Uterus (tissue), 3 donors: ENCODE measurements at regions not wholly inside any gene's neighbourhood (a gene's known extent, or its start where the extent isn't known, plus 50 kb on each side); places are given as distances from the start of the nearest gene placed in this dataset.
"Not testable (repeated sequence)": the region's sequence is repeated elsewhere in the genome, so short reads cannot be mapped to it uniquely, and the experiment has no call there.

Experiments used
- DNase-seq, 2 donors: peaks; one replicate each; pipeline ENCODE4 v3.0.0-alpha.2; 2019 to 2020
- H3K27ac ChIP-seq, 2 donors: fragments of 200-600 bp; sonication (generic); 1 replicate in 1 of 2; 2 replicates in 1 of 2; pipeline ENCODE4 v1.5.1; 2016 to 2018
- H3K27me3 ChIP-seq, 2 donors: fragments of 200-600 bp; sonication (generic); one replicate each; pipeline ENCODE4 v1.5.1; 2018 to 2019; ENCODE audit warnings: control low read depth in 1 of 2
- H3K36me3 ChIP-seq, 2 donors: fragments of 200-600 bp; sonication (generic); one replicate each; pipeline ENCODE4 v1.5.1; 2019; ENCODE audit warnings: control low read depth in 1 of 2
- H3K4me1 ChIP-seq, 2 donors: fragments of 200-600 bp; sonication (generic); one replicate each; pipeline ENCODE4 v1.5.1; 2018 to 2019; ENCODE audit warnings: control low read depth in 1 of 2
- H3K4me3 ChIP-seq, 2 donors: fragments of 200-600 bp; sonication (generic); 1 replicate in 1 of 2; 2 replicates in 1 of 2; pipeline ENCODE4 v1.5.1; 2018 to 2019; ENCODE audit warnings: mild to moderate bottlenecking in 1 of 2
- H3K9me3 ChIP-seq, 2 donors: fragments of 200-600 bp; sonication (generic); one replicate each; pipeline ENCODE4 v1.5.1; 2019; ENCODE audit warnings: control low read depth in 1 of 2
- POLR2A ChIP-seq, 2 donors: fragments of 450-650 bp; IDR thresholded peaks; one replicate each; pipeline ENCODE4 v1.6.1; 2016; ENCODE audit warnings: antibody characterized with exemption in 2 of 2, mild to moderate bottlenecking in 1 of 2, moderate library complexity in 1 of 2
- intact Hi-C: fragments of 100-400 bp; cut with DNase I; formaldehyde crosslinking; loops from one replicate; pipeline ENCODE4 v1.15.1; 2023; ENCODE audit warnings: low total_unique reads
- TF ChIP-seq, protein P1 (sequence below), 4 experiments: fragments of 200-600 bp in 2 of 4; fragments of 450-650 bp in 2 of 4; sonication (generic) in 2 of 4; IDR thresholded peaks; one replicate each; pipeline ENCODE4 v1.5.1; 2016 to 2019; ENCODE audit warnings: antibody characterized with exemption in 4 of 4, mild to moderate bottlenecking in 2 of 4, moderate library complexity in 1 of 4
- donor health status: DM: yes; HTN: yes; CAD: no.

DNA sequence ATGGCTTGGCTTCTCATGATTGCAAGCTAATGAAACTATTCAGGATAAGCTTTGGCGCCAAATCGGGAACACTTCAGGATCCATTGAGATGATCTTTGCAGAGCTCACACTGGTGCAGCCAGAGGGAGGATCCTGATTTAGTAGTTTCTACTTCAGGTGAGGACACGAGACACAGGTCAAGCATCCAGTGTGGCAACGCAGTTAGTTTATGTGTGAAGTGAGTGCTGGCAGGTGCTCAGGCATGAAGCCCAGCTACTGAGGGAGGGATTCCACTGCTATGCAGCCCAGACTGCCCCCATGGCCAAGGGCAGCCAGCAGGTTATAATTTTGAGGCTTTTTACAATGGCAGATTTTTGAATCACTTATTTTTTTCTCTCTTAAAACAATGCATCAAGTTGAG lies 113.5 kb upstream of the PCED1B start:
- no peak for DNase-seq
- no peak overlapping the region for H3K27ac ChIP-seq
- no peaks in the 10 kb centered on the region for H3K27me3 ChIP-seq
- H3K4me3 ChIP-seq: no peak overlapping the region
- no peaks in the 10 kb centered on the region for H3K4me1 ChIP-seq
- no peaks in the 10 kb centered on the region for H3K9me3 ChIP-seq
- TF ChIP-seq POLR2A (IDR thresholded peaks at IDR 0.05): no peak
- TF ChIP-seq, protein P1, sequence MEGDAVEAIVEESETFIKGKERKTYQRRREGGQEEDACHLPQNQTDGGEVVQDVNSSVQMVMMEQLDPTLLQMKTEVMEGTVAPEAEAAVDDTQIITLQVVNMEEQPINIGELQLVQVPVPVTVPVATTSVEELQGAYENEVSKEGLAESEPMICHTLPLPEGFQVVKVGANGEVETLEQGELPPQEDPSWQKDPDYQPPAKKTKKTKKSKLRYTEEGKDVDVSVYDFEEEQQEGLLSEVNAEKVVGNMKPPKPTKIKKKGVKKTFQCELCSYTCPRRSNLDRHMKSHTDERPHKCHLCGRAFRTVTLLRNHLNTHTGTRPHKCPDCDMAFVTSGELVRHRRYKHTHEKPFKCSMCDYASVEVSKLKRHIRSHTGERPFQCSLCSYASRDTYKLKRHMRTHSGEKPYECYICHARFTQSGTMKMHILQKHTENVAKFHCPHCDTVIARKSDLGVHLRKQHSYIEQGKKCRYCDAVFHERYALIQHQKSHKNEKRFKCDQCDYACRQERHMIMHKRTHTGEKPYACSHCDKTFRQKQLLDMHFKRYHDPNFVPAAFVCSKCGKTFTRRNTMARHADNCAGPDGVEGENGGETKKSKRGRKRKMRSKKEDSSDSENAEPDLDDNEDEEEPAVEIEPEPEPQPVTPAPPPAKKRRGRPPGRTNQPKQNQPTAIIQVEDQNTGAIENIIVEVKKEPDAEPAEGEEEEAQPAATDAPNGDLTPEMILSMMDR (IDR thresholded peaks at IDR 0.05): no peak
- no peaks in the 10 kb centered on the region for H3K36me3 ChIP-seq
- intact Hi-C loops: no loop called here

DNA sequence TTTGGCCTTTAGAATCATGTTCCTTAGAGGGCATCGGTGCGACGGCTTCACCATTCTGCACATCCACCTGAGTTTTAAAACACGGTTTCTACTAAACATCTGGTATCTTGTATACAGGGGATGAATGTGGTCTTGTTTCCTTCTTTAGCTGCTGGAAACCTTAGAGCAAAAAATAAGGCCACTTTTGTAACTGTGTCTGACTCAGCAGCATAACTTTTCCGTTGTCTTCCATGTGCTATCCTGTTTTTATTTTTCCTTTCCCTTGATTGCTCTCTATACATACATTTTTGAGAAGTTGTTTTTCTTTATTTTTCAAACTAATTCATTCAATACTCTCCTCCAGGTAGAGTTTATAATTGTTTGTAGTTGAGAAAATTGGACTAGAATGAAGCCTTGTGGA lies 108.8 kb upstream of the PCED1B start:
- H3K4me3 ChIP-seq: no peak overlapping the region
- intact Hi-C loops: no loop called here
- no peaks in the 10 kb centered on the region for H3K36me3 ChIP-seq
- H3K27ac ChIP-seq: no peak overlapping the region
- H3K9me3 ChIP-seq: no peaks in the 10 kb centered on the region
- no peaks in the 10 kb centered on the region for H3K4me1 ChIP-seq
- no peak for DNase-seq
- TF ChIP-seq, protein P1 (IDR thresholded peaks at IDR 0.05): no peak
- no peak for TF ChIP-seq POLR2A (IDR thresholded peaks at IDR 0.05)
- H3K27me3 ChIP-seq: no peaks in the 10 kb centered on the region

DNA sequence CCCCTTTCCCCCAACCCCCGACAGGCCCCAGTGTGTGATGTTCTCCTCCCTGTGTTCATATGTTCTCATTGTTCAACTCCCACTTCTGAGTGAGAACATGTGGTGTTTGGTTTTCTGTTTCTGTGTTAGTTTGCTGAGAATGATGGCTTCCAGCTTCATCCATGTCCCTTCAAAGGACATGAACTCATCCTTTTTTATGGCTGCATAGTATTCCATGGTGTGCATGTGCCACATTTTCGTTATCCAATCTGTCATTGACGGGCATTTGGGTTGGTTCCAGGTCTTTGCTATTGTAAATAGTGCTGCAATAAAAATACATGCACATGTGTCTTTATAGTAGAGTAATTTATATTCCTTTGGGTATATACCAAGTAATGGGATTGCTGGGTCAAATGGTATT lies 105.5 kb upstream of the PCED1B start:
- H3K27ac ChIP-seq, H3K9me3 ChIP-seq, H3K27me3 ChIP-seq, H3K36me3 ChIP-seq, DNase-seq, H3K4me1 ChIP-seq, intact Hi-C loops, H3K4me3 ChIP-seq: not testable (repeated sequence)

DNA sequence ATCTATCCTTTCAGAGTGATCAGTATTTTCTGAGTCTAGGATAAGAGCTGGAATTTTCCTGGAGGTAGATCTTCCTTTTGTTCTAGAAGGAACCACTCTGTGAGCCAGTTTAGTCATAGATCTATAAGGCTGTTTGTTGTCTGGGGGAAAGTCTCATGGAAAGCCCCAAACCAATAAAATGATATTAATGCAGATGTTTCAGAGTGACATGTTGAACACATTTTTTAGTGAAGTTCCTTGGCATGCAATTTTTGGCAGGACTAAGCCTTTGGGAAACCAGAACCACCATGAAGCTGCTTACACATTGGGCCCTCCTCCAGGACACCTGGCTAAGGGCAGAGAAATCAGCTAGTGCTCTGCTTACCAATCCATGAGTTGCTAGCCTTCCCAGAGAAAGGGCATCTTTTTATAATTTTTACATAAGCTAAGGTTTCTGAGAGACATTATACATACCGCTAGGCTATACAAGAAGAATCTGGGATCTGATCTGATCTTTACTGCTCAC lies 101.5 kb upstream of the PCED1B start:
- Histone ChIP-seq H3K4me1 (no peaks in the 10 kb centered on the region), H3K4me3 (no peak overlapping the region), H3K9me3 (no peaks in the 10 kb centered on the region), H3K27me3 (no peaks in the 10 kb centered on the region), H3K36me3 (no peaks in the 10 kb centered on the region), H3K27ac (no peak overlapping the region)
- TF ChIP-seq, protein P1 (IDR thresholded peaks at IDR 0.05): no peak
- no peak for TF ChIP-seq POLR2A (IDR thresholded peaks at IDR 0.05)
- DNase-seq: no peak
- intact Hi-C loops: no loop called here

DNA sequence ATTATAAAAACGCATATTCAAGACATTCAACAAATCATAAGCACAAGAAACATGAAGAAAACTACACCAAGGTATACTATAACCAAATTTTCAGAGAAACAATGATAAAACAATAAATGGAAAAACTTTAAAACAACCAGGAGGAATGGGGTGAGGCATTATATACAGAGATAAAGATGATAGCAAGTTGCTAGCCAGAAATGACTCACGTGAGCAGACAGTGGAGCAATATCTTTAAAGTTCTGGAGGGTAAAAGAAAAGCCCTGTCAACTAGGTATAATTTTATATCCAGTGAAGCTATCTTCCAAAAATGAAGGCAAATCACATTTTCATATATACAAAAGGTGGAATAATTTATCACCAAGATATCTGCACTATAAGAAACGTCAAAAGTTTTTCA lies 97.8 kb upstream of the PCED1B start:
- intact Hi-C loops: no loop called here
- no peaks in the 10 kb centered on the region for H3K4me1 ChIP-seq
- no peaks in the 10 kb centered on the region for H3K36me3 ChIP-seq
- H3K4me3 ChIP-seq: no peak overlapping the region
- H3K9me3 ChIP-seq: no peaks in the 10 kb centered on the region
- no peak overlapping the region for H3K27ac ChIP-seq
- no peak for DNase-seq
- H3K27me3 ChIP-seq: no peaks in the 10 kb centered on the region
- TF ChIP-seq POLR2A (IDR thresholded peaks at IDR 0.05): no peak
- TF ChIP-seq, protein P1 (IDR thresholded peaks at IDR 0.05): no peak
